Smooth muscle cell (in vitro differentiated cells): ENCODE measurements at regions not wholly inside any gene's neighbourhood (a gene's known extent, or its start where the extent isn't known, plus 50 kb on each side); places are given as distances from the start of the nearest gene placed in this dataset.
A peak's percentile ranks its signal among the peaks of the same experiment; 100 is the strongest.

ENCODE experiments used
- DNase-seq: peaks from one replicate; lab custom pipeline; 2025; ENCODE audit not compliant: unreplicated experiment; lab: John Stamatoyannopoulos, UW
- H2AFZ ChIP-seq: fragments of 200-600 bp; sonication (generic); 2 replicates; pipeline ENCODE4 v1.6.0; 2016; ENCODE audit warnings: antibody characterized with exemption, low read depth, mild to moderate bottlenecking
- H3F3A ChIP-seq: fragments of 200-600 bp; sonication (generic); 2 replicates; pipeline ENCODE4 v1.6.0; 2017; ENCODE audit warnings: antibody characterized with exemption, low read depth
- H3K27ac ChIP-seq: fragments of 200-600 bp; sonication (generic); 2 replicates; pipeline ENCODE4 v1.5.1; 2016; ENCODE audit warnings: low read depth, mild to moderate bottlenecking
- H3K27me3 ChIP-seq: fragments of 200-600 bp; sonication (generic); 2 replicates; pipeline ENCODE4 v1.6.1; 2016; ENCODE audit warnings: low read depth, mild to moderate bottlenecking
- H3K36me3 ChIP-seq: fragments of 200-600 bp; sonication (generic); 2 replicates; pipeline ENCODE4 v1.5.1; 2016; ENCODE audit warnings: low read depth
- H3K4me1 ChIP-seq: fragments of 200-600 bp; sonication (generic); 2 replicates; pipeline ENCODE4 v1.5.1; 2016; ENCODE audit warnings: low read depth
- H3K4me2 ChIP-seq: fragments of 200-600 bp; sonication (generic); 2 replicates; pipeline ENCODE4 v1.6.0; 2016; ENCODE audit warnings: mild to moderate bottlenecking
- H3K4me3 ChIP-seq: fragments of 200-600 bp; sonication (generic); 2 replicates; pipeline ENCODE4 v1.5.1; 2016; ENCODE audit warnings: mild to moderate bottlenecking
- H3K79me2 ChIP-seq: fragments of 200-600 bp; sonication (generic); 2 replicates; pipeline ENCODE4 v1.6.0; 2016; ENCODE audit warnings: low read depth, mild to moderate bottlenecking
- H3K9ac ChIP-seq: fragments of 200-600 bp; sonication (generic); 2 replicates; pipeline ENCODE4 v1.6.0; 2016; ENCODE audit warnings: low read depth
- H3K9me3 ChIP-seq: fragments of 200-600 bp; sonication (generic); replicated peaks from 2 replicates; pipeline ENCODE4 v1.5.1; 2016; ENCODE audit warnings: low read depth
- H4K20me1 ChIP-seq: fragments of 200-600 bp; sonication (generic); 2 replicates; pipeline ENCODE4 v1.6.0; 2016; ENCODE audit warnings: low read depth
- CTCF ChIP-seq: fragments of 200-600 bp; sonication (generic); IDR thresholded peaks from 2 replicates; pipeline ENCODE4 v1.5.1; 2017; ENCODE audit warnings: borderline replicate concordance, mild to moderate bottlenecking, antibody characterized with exemption; ENCODE audit not compliant: insufficient read depth, poor library complexity, severe bottlenecking
- WGBS: methylation state at CpG from one replicate; pipeline ENCODE4 v1.1.7; 2016; ENCODE audit warnings: low lambda C conversion rate; 5-methylcytosine and 5-hydroxymethylcytosine counted together

- Histone ChIP-seq H2AFZ (no peak overlapping the region), H4K20me1 (no peaks in the 10 kb centered on the region), H3K9ac (no peak overlapping the region), H3K4me2 (no peak overlapping the region), H3K9me3 (no peaks in the 10 kb centered on the region), H3K4me1 (peaks cover 23% of the 10 kb centered on the region), H3K79me2 (no peaks in the 10 kb centered on the region), H3K27me3 (no peaks in the 10 kb centered on the region), H3K36me3 (no peaks in the 10 kb centered on the region), H3F3A (peaks cover 30% of the 10 kb centered on the region), H3K27ac (peak overlapping the region; percentile 83), H3K4me3 (no peak overlapping the region)
- TF ChIP-seq CTCF, result no peak
- DNase-seq, result no peak
- 95% methylated on average over 1 of the region's 1 CpG for WGBS
Measured at GRCh38 chr7:19375976-19376375, 230.8 kb upstream of the FERD3L start.

GRCh38 chr7:19373334-19373733, 228.1 kb upstream of the FERD3L start:
- no peaks in the 10 kb centered on the region for H3K36me3 ChIP-seq
- no peak overlapping the region for H3K4me3 ChIP-seq
- H3K4me1 ChIP-seq, result peaks cover 16% of the 10 kb centered on the region
- H3F3A ChIP-seq, result peaks cover 16% of the 10 kb centered on the region
- no peak overlapping the region for H3K4me2 ChIP-seq
- H4K20me1 ChIP-seq, result no peaks in the 10 kb centered on the region
- 80% methylated on average over 2 of the region's 2 CpGs for WGBS
- H3K9ac ChIP-seq, result no peak overlapping the region
- no peaks in the 10 kb centered on the region for H3K9me3 ChIP-seq
- H3K27ac ChIP-seq, result no peak overlapping the region
- no peaks in the 10 kb centered on the region for H3K27me3 ChIP-seq
- no peaks in the 10 kb centered on the region for H3K79me2 ChIP-seq
- no peak for TF ChIP-seq CTCF
- DNase-seq, result no peak
- no peak overlapping the region for H2AFZ ChIP-seq

- Histone ChIP-seq H3K4me3 (no peak overlapping the region), H3F3A (no peaks in the 10 kb centered on the region), H2AFZ (no peak overlapping the region), H3K27me3 (no peaks in the 10 kb centered on the region), H3K27ac (no peak overlapping the region), H3K4me2 (no peak overlapping the region), H3K9me3 (no peaks in the 10 kb centered on the region), H3K79me2 (no peaks in the 10 kb centered on the region), H3K9ac (no peak overlapping the region), H3K4me1 (no peaks in the 10 kb centered on the region), H4K20me1 (no peaks in the 10 kb centered on the region), H3K36me3 (no peaks in the 10 kb centered on the region)
- DNase-seq, result no peak
- 86% methylated on average over 4 of the region's 4 CpGs for WGBS
- no peak for TF ChIP-seq CTCF
Measured at GRCh38 chr7:19369806-19370205, 224.6 kb upstream of the FERD3L start.

GRCh38 chr7:19369182-19369581, 224.0 kb upstream of the FERD3L start:
- no peaks in the 10 kb centered on the region for H3F3A ChIP-seq
- H3K4me2 ChIP-seq, result peak overlapping the region; percentile 62
- H3K4me1 ChIP-seq, result no peaks in the 10 kb centered on the region
- no peak overlapping the region for H2AFZ ChIP-seq
- H3K27me3 ChIP-seq, result no peaks in the 10 kb centered on the region
- no peak overlapping the region for H3K4me3 ChIP-seq
- no peaks in the 10 kb centered on the region for H3K36me3 ChIP-seq
- no peak overlapping the region for H3K9ac ChIP-seq
- no peaks in the 10 kb centered on the region for H4K20me1 ChIP-seq
- 65% methylated on average over 2 of the region's 2 CpGs for WGBS
- TF ChIP-seq CTCF, result no peak
- H3K9me3 ChIP-seq, result no peaks in the 10 kb centered on the region
- H3K27ac ChIP-seq, result no peak overlapping the region
- no peak for DNase-seq
- no peaks in the 10 kb centered on the region for H3K79me2 ChIP-seq
